Left lung (tissue), 4 donors: ENCODE measurements at regions not wholly inside any gene's neighbourhood (a gene's known extent, or its start where the extent isn't known, plus 50 kb on each side); places are given as distances from the start of the nearest gene placed in this dataset.

Source experiments
- ATAC-seq: fragments of 200-7000 bp; cut with Tn5 transposase; one replicate; pipeline ENCODE4 v1.9.1; 2020; ENCODE audit warnings: moderate library complexity
- DNase-seq, 4 donors: peaks; one replicate each; pipeline ENCODE4 v3.0.0-alpha.2; 2013 to 2020
- H3K27ac ChIP-seq, 2 donors: fragments of 200-600 bp; sonication (generic) in 1 of 2; one replicate each; pipeline versions ENCODE4 v1.5.0 to v1.8.0; 2020 to 2021
- H3K27me3 ChIP-seq, 2 donors: fragments of 200-600 bp; sonication (generic) in 1 of 2; one replicate each; pipeline versions ENCODE4 v1.5.0 to v1.8.0; 2020 to 2021
- H3K36me3 ChIP-seq, 2 donors: fragments of 200-600 bp; sonication (generic) in 1 of 2; one replicate each; pipeline versions ENCODE4 v1.5.0 to v1.8.0; 2020 to 2021
- H3K4me1 ChIP-seq, 2 donors: fragments of 200-600 bp; one replicate each; pipeline ENCODE4 v1.8.0; 2021
- H3K4me3 ChIP-seq, 2 donors: fragments of 200-600 bp; sonication (generic) in 1 of 2; one replicate each; pipeline versions ENCODE4 v1.5.0 to v1.8.0; 2020 to 2021; ENCODE audit warnings: mild to moderate bottlenecking in 1 of 2
- H3K9me3 ChIP-seq, 2 donors: fragments of 200-600 bp; sonication (generic) in 1 of 2; one replicate each; pipeline versions ENCODE4 v1.5.0 to v1.8.0; 2020 to 2021
- intact Hi-C, 2 donors: fragments of 100-400 bp; cut with DNase I; formaldehyde crosslinking; loops; one replicate each; pipeline versions ENCODE4 v1.11.2 to v1.14.2; 2022
- TF ChIP-seq, protein P1 (sequence below), 2 donors: fragments of 200-600 bp; sonication (generic) in 1 of 2; IDR thresholded peaks; one replicate each; pipeline versions ENCODE4 v1.5.0 to v1.8.0; 2021; ENCODE audit warnings: antibody characterized with exemption in 2 of 2
- donor health status: DM: no; HTN: yes; CAD: no.
- donor health status: DM: no; HTN: no; CAD: no.

DNA sequence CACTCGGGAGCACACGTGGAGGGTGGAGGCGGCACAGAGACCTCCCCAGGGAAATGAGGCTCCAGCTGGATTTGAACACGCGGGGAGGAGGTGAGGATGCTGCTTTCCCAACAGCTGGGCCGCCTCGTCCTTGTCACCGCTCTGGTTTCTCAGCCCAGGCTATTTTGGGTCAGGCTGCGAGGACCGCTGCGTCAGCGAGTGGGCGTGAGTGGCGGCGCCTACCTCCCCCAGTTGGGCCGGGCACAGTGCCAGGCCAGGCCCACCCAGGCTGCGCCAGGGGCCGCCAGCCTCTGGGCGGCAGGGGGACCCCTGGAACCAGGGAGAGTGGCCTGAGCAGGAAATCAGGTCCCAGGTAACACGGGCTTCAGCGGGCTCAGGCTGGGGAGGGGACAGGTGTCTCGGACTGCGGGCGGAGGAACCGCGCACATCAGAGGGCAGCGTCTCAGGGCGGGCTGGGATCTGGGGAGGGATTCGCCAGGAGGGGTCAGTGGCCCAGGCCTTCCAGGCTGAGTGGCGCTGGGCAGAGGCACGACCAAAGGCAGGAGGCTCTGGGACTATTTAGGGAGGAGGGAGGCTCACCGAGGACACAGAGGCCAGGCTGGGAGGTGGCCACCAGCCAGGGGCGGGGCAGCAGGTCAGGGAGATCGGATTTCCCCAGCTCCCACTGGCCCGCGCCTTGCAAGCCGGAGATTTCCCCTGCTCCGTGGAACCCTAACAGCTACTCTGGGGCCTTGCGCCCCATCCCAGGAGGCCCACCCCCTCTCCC is 125.2 kb upstream of the RET start:
- Histone ChIP-seq H3K36me3 (no peaks in the 10 kb centered on the region), H3K4me1 (peaks cover 6 to 7% of the 10 kb centered on the region in 2 donors), H3K4me3 (peak overlapping the region in 1 of 2 donors; percentile 7), H3K27me3 (peaks cover 0 to 20% of the 10 kb centered on the region in 2 donors), H3K9me3 (peaks cover 0 to 3% of the 10 kb centered on the region in 2 donors), H3K27ac (no peak overlapping the region)
- intact Hi-C loops, result no loop called here
- ATAC-seq (peak; percentile 87), DNase-seq (peak; percentile 31 to 77 (median 58))
- TF ChIP-seq, protein P1, sequence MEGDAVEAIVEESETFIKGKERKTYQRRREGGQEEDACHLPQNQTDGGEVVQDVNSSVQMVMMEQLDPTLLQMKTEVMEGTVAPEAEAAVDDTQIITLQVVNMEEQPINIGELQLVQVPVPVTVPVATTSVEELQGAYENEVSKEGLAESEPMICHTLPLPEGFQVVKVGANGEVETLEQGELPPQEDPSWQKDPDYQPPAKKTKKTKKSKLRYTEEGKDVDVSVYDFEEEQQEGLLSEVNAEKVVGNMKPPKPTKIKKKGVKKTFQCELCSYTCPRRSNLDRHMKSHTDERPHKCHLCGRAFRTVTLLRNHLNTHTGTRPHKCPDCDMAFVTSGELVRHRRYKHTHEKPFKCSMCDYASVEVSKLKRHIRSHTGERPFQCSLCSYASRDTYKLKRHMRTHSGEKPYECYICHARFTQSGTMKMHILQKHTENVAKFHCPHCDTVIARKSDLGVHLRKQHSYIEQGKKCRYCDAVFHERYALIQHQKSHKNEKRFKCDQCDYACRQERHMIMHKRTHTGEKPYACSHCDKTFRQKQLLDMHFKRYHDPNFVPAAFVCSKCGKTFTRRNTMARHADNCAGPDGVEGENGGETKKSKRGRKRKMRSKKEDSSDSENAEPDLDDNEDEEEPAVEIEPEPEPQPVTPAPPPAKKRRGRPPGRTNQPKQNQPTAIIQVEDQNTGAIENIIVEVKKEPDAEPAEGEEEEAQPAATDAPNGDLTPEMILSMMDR (IDR thresholded peaks at IDR 0.05), result no peak

DNA sequence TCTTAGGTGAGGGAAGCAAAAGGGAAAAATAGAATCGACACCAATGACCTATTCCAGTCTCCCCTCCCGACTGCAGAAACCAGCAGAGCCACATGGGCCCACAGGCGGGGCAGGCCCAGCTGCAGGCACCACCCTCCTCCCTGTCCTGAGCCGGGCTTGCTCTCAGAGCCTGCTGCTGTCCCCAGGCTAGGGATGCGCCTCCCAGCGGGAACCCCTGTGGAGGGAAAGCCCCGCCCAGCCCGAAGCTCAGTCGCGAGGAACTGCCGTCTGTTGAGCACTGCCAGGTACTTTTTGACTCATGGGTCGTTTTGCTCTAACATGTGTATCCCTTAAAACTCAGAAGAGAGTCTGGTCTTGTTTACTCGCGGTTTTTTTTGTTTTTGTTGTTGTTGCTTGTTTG is 124.5 kb upstream of the RET start:
- DNase-seq, result peak in 3 of 4 donors; percentile 30 to 84 (median 45)
- TF ChIP-seq, protein P1 (IDR thresholded peaks at IDR 0.05), result no peak
- H3K9me3 ChIP-seq, result peaks cover 0 to 3% of the 10 kb centered on the region in 2 donors
- H3K4me3 ChIP-seq, result peak overlapping the region in 1 of 2 donors; percentile 7
- peaks cover 6 to 7% of the 10 kb centered on the region in 2 donors for H3K4me1 ChIP-seq
- H3K27ac ChIP-seq, result no peak overlapping the region
- intact Hi-C loops, result no loop called here
- H3K36me3 ChIP-seq, result no peaks in the 10 kb centered on the region
- H3K27me3 ChIP-seq, result peaks cover 0 to 20% of the 10 kb centered on the region in 2 donors
- peak; percentile 85 for ATAC-seq

DNA sequence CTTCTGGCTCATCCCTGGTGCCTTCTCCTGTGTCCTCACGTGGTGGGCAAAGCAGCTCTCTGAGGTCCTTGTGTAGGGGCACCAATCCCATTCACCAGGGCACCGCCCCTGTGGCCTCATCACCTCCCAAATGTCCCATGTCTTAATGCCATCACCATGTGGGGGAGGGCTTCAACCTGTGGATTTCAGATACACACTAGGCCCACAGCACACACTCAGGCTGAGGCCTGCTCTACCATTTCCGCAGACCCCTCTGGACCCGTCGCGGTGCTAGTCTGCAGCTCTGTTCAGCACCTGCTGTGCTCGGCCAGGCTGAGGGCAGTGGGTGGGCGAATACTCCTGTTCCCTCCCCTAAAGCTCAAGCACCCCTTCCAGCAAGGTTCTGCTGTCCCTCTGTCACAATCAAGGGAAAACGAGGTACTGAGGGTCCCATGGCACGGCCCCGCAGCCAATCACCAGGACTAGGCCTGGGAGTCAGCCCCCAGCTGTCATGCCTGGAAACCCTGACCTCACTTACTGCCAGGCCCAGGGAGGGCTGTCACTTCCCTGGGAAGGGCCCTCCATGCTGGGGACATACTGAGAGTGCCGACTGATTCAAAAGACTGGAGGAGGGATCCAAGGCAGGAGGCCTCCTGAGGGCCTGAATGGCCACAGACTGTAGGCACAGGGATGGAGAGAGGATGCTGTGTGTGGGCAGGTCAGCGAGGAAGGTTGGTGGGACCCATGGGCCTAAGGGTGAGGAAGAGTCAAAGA is 123.8 kb upstream of the RET start:
- H3K9me3 ChIP-seq, result no peaks in the 10 kb centered on the region
- TF ChIP-seq, protein P1 (IDR thresholded peaks at IDR 0.05), result no peak
- intact Hi-C loops, result no loop called here
- DNase-seq (peak in 2 of 4 donors; percentile 5 to 41), ATAC-seq (no peak)
- H3K36me3 ChIP-seq, result no peaks in the 10 kb centered on the region
- H3K27ac ChIP-seq, result no peak overlapping the region
- H3K4me3 ChIP-seq, result no peak overlapping the region
- peaks cover 6 to 7% of the 10 kb centered on the region in 2 donors for H3K4me1 ChIP-seq
- peaks cover 0 to 20% of the 10 kb centered on the region in 2 donors for H3K27me3 ChIP-seq

DNA sequence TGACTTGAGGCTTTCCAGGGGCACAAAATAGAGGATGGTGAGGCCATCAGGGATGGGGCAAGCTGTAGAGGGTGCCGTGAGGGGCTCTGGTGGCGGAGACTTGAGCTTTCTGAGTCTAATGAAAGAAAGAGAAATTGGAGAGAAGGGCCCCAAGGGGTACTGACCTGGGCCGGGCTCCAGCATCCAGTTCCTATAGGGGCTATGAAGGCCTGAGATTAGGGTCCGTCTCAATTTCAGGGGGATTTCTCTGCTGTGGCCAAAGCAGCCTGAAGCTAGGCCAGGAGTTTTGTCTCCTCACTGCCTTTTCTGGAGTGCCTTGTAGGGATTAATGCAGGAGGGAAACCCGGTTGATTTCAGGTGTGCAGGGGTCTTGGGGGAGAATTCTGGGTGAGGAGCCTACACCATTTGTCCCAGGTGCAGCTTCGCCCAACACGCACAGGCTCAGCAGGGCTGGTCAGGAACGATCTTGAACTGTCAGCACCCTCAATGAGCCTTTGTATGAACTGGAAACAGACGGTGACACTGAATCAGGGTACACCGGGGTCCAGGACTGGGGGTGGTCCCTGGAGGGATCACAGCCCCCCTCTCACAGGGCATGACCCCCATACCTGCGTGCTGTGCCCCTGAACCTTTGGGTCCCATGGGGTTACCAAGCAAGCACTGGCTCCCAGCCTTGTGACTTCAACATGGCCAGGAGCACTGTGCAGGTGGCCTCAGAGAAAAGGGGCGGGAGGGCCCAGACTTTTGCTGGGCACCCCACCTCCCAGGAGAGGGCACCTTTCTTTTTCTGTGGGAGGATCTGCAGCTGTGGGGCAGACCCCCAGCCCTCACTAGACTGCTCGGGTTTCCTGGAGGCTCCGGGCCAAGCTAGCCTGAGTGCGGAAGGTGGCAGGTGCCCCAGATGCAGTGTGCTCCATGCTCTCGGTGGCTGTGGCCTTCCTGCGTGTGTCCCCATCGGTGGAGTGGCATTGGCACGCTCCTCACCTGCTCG is 122.9 kb upstream of the RET start:
- H3K27me3 ChIP-seq, result peaks cover 0 to 20% of the 10 kb centered on the region in 2 donors
- no peak overlapping the region for H3K4me3 ChIP-seq
- TF ChIP-seq, protein P1 (IDR thresholded peaks at IDR 0.05), result no peak
- no peak overlapping the region for H3K27ac ChIP-seq
- H3K36me3 ChIP-seq, result no peaks in the 10 kb centered on the region
- ATAC-seq (no peak), DNase-seq (peak in 1 of 4 donors; percentile 14)
- peaks cover 6 to 7% of the 10 kb centered on the region in 2 donors for H3K4me1 ChIP-seq
- no peaks in the 10 kb centered on the region for H3K9me3 ChIP-seq
- intact Hi-C loops, result no loop called here
